NCI-H2171 (cell line): ENCODE measurements at regions not wholly inside any gene's neighbourhood (a gene's known extent, or its start where the extent isn't known, plus 50 kb on each side); places are given as distances from the start of the nearest gene placed in this dataset.
A peak's percentile ranks its signal among the peaks of the same experiment; 100 is the strongest.
"Not testable (repeated sequence)": the region's sequence is repeated elsewhere in the genome, so short reads cannot be mapped to it uniquely, and the experiment has no call there.

Experiments used
- DNase-seq: peaks from one replicate; lab custom pipeline; 2025; lab: John Stamatoyannopoulos, UW

DNA sequence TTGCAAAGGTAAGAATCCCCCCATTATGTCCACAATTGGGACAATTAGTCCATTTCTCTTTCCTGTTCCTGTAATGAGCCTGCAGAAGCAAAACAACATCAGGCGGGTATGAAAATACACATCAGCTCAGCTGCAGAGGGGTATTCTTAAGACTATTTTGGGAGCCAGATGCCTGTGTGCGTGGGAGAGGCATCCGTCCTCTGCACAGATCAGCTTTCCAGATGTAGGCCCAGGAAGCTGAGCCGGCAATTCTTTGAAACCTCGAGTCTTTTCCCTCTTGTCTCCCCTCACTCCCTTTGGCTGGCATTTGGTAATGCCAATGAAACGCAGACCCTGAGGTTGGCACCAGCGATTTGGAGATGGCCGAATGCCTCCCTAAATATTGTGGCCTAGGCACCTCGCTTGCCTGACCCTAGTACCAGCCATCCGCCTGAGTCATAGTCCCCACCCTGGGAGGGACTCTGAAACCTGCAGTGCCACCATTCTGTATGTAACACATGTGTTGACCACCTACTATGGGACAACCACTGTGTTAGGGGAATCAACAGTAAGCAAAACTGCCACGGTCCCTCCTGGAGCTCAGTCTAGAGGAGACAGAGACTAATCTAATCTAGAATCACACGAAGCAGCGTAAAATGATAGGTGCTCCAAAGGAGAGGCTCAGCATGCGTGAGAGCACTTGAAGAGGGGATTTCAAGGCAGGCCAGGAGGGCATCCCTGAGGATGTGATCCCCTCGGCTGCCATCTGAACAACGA lies 603.0 kb downstream of the MATN1 start:
- DNase-seq = no peak

DNA sequence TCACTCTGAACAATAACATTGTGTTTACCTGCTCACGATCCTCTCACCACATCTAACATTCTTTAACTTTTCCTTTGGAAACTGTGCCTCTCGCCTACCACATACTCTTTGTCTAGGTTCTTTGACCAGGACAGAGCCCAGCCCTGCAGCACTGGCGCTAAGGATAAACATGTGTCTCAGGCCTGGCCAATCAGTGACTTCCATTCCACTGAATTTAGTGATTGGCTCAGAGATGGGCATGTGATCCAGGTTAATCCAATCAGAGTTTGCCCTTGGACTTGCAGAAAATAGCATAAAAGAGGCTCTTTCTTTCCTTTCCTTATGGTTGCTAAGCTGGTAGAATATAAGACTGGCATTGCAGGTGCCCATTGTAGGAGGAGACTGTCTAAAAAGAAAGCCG lies 605.7 kb downstream of the MATN1 start:
- no peak for DNase-seq

DNA sequence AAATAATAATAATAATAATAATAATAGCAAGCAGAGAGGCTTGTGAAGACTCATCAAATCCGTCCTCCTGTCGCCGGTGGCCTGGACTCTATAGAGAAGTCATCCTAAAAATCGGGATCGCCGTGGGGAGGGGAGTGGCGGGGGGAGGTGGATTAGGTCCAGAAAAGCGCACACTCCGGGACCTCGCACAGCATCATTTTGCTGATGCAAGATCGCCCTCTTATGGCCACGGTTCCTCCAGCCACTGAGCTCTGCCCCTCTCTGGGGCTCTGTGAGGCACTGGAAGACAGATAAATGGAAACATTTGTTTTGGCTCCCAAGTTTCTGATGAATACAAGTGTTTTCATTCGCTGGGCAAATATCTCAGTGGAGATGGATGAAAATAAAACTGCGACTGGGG lies 612.0 kb downstream of the MATN1 start:
- DNase-seq = no peak

DNA sequence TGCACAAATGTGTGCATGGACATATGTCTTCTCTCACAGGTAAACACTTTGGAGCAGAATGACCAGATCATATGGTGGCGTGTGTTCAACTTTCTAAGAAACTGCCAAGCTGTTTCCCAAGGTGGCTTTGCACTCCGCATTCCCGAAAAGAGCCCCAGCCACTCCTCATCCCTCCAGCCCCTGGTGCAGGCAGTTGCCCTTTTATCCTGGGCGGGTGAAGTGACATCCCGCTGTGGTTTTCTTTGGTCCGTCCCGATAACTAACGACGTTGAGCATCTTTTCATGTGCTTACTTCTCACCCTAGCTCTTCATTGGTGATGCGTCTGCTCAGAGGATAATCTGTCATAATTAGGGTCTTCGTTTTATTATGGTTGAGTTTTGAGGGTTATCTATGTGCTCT lies 612.5 kb downstream of the MATN1 start:
- no peak for DNase-seq

DNA sequence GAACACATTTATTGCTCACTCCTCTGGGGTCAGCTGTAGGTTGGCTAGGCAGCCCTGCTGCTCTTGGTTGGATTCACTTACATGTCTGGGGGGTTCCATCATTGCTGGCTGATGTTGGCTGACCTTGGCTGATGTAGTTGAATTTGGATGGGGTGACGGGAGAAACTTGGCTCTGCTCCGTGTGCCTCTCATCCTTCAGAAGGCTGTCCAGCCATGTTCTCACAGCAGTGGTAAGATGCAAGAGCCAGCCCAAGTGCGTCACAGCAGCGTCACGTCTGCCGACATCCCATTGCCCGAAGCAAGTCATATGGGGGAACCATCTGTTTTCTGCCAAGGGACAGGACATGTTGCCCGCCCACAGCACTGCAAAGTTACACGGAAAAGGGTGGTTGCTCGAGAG lies 613.5 kb downstream of the MATN1 start:
- DNase-seq = no peak

DNA sequence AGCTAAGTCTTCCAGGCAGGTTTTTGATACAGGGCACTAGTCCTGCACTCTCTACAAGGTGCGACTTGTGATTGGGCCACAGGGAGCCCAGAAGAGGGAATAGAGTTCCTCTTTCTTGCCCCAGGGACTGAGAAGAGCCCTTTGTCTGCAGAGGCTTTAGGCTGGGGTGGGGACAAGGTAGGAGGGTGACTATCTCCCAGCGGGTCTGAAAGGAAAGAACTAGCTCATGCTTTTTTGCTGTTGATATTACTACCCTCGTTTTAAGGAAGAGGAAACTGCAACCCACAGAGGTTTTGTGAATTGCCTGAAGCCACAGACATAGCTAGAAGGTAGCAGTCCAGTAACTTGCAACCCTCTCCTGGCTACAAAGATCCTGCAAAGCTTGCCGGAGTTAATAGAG lies 615.2 kb downstream of the MATN1 start:
- no peak for DNase-seq

DNA sequence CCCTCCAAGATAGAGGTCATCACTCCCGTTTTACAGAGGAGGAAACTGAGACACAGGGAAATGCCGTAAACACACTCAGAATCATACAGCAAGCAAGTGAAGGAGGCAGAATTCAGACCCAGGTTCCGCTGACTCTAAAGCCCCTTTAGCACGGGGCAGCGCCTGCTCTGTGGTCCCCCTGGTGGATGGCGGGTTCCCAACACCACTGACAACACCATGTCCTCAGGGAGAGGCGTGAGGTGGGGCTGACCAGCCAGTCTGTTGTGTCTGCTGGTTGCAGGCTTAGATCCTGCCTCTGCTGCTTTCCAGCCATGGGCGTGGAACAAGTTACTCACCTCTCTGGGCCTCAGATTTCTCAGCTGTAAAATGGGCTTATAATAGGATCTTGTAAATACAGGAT lies 617.3 kb downstream of the MATN1 start:
- DNase-seq = no peak

DNA sequence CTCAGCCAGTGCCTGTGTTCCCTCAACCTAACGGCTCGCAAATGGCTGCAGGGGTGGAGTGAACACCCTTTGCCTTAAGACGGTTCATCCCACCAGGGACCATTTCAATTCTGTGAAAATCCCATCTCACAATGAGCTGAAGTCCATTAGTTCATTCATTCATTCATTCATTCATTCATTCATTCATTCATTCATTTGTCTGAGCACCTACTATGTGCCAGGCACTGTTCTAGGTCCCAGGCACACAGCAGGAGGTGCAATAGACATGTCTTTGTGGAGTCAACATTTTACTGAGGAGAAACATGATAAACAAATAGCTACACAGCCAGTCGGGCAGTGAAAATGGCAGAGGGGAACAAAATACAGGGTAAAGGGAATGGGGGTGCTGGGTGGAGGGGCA lies 618.8 kb downstream of the MATN1 start:
- no peak for DNase-seq

DNA sequence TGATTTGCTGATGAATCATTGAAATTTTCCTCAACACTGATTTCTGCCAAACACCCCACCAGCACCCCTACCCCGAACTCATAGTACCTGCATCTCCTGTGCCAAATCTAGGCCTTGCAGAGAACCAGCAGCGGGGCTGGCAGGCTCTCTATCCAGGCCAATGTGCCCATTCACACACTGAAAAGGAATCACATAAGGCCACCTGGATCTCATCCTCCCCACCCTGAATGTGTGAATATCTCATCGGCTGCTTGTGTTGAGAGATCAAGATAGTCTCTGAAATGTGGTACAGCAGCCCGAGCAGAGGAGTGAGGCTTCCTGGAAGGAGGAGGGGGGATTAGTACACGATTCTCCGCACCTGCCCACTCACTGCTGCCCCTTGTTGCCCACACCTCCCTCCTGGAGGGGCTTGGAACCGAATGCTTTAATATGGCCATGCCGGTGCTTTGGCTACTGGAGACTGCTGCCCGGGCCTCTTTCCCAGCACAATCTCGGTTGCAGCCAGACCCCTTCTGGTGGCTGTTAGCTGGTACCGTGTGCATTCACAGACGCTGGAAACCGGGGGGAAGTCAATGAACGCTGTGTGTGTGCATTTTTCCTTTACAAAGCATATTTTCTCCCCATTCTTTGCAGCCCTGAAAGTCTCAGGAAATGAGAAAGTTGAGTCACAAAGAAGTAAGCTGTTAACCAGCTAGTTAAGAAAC lies 619.5 kb downstream of the MATN1 start:
- no peak for DNase-seq

DNA sequence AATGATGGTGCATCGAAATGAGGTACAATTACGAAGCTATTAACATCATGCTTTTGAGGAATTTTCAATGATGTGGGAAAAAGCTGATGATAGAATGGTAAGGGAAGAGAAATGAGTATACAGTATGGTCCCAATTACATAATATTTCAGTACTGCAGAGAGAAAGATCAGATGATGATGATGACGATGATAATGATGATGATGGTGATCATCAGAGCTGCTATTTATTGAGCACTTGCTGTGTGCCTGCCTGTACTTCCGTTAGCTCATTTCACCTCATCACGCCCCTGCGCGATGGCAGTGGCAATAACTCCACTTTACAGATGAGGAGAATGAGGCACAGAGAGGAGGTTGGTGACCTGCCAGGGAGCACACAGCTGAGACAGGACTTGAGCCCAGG lies 620.8 kb downstream of the MATN1 start:
- DNase-seq = no peak

DNA sequence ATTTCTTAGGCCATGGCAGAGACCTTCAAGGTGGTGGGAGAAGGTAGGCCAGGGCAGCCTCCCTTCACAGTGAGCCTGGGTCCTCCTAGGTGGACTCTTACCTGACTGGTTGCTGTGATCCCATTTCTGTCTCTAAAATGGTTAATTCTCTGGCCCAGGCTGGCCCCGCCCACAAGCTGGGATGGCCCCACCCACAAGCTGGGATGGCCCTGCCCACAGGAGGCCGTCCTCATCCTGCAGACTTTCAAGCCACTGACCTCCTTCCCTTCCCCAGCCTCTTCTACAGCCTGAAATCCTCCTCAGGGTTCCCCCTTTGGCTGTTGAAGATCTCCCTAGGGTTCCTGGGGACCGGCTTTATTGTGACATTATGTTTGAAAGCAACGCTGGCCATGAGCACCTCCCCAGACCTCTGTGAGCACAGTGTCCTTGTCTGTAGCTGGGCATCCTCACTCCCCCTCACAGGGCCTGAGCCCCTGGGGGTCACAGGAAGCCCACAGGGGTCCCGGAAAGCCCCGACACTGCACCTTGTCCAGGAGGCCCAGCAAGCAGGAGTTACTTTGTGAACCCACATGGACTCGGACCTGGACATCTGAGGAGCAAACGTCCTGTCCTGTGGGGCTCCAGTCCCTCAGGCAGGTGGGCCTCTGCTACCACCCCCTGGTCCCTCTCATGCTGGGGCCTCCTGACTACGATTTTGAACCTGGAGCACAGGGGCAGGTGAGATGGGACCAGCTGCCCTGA lies 621.7 kb downstream of the MATN1 start:
- no peak for DNase-seq

DNA sequence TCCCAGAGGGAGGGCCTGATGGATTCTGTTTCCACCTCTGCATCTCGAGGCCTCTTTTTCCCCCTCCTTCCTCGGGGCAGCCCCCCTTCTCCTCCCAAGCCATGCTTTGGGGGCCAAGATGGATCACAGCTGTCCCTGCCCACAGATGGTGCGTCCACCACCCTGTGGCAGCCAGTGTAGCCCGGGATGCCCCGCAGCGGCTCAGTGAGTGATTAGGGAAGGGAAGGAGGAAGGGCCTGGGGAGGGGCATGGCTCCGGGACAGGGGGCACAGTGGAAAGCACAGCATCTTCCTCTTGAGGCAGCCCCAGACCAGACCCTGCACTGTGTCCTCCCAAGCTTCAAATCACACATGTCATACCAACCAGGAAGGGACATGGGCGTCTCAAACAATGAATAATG lies 622.4 kb downstream of the MATN1 start:
- DNase-seq = no peak

DNA sequence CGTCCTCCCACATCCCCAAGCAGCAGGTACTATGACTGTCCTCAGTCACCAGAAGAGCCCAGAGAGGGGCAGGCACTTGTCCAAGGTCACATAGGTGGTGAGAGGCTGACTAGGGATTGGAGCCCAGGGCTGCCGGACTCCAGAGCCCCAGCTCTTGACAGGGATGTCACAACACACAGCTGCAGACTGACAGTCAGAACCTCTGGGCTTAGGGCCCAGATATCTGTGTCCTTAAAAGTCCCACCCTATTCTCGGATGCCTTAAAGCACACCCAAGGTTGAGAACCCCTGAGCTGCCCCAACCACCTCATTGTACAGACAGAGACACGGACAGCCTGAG lies 622.9 kb downstream of the MATN1 start:
- no peak for DNase-seq

DNA sequence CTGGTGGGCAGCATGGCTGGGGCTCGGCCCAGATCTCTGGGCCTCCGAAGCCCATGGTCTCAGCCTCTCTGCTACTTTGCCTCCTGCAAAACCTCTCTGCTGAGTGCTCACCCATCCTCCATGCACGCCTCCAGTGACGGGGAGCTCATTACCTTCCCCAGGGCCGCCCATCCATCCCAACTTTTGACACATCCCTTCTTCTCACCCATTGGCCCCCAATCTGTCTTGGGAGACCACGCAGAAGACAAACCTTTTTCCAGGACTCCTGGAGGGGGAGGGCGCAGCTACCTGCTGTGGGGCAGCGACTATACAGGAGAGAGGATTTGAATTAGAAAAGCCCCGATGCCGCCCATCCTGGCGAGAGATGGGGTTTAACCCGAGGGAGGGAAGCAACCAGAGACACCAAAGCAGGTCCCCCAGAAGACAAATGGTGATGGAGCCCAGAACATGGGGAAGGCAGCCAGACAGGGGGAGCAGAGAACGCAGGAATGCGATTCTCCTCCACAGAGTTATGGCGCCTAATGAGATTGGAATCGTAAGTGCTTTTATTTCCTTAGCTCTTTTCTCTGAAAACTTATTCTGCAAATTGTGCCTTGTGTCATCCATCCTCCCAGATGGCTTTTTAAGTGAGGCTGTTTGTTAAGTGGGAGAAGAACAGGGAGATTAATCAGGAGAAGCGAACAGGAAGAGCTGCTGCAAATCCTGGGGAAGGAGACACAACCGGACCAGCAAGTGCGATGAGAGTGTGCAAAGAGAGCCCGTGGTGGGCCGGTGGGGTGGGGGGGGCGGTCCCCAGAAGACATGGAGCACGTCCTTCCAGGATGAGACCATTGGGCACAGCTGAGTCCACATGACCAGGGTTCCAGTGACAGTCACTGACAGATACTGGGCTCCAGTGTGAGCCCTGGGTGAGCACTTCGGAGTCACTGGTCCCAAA lies 623.5 kb downstream of the MATN1 start:
- no peak for DNase-seq

DNA sequence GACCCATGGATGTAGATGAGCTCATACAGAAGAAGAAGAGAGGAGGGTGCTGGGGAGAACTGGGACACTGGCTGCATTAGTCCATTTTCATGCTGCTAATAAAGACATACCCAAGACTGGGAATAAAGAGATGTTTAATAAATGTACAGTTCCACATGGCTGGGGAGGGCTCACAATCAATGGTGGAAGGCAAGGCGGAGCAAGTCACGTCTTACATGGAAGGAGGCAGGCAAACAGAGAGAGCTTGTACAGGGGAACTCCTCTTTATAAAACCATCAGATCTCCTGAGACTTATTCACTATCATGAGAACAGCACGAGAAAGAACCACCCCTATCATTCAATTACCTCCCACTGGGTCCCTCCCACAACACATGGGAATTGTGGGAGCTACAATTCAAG lies 625.5 kb downstream of the MATN1 start:
- DNase-seq = not testable (repeated sequence)

DNA sequence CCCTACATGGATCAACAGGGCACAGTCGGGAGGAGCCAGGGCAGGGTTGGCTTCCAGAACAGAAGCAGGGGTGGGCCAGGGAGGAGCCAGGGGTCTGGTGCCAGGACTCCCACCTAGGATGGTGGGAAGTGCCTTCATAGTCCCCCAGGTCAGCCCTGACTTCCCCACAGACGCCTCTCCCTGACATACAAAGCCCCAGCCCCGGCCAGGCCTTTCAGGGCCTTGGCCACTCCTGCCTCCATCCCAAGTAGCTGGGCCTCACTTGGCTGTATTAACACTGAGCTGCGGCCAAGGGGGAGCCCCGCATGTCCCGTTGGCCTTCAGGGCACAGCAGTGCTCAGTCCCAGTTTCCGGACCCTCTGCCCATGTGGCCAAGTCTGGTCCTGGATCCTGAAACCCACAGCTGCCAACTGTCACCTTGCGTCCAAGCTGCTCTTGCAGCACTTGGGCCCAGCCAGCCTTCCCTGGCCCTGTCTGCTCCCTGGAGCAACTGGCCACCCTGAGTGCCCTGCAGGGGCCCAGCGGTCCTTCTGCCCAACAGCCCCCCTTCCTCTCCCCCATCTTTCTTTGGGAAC lies 627.8 kb downstream of the MATN1 start:
- no peak for DNase-seq

DNA sequence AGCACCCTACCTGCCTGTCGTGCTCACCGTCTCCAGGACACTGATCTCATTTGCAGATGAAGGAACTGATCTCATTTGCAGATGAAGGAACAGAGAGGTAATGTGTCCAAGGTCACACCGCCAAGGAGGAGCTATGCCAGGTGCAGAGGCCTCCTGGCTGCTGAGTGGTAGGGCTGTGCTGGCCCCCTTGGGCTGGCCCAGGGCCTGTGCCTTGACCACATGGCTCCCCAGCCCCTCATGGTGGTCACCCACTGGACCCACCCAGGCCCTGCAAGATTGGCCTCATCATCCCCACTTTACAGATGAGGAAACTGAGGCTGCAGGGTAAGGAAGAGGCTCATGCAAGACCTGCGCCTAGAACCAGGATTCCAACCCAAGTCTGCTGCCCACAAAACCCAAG lies 628.3 kb downstream of the MATN1 start:
- no peak for DNase-seq

DNA sequence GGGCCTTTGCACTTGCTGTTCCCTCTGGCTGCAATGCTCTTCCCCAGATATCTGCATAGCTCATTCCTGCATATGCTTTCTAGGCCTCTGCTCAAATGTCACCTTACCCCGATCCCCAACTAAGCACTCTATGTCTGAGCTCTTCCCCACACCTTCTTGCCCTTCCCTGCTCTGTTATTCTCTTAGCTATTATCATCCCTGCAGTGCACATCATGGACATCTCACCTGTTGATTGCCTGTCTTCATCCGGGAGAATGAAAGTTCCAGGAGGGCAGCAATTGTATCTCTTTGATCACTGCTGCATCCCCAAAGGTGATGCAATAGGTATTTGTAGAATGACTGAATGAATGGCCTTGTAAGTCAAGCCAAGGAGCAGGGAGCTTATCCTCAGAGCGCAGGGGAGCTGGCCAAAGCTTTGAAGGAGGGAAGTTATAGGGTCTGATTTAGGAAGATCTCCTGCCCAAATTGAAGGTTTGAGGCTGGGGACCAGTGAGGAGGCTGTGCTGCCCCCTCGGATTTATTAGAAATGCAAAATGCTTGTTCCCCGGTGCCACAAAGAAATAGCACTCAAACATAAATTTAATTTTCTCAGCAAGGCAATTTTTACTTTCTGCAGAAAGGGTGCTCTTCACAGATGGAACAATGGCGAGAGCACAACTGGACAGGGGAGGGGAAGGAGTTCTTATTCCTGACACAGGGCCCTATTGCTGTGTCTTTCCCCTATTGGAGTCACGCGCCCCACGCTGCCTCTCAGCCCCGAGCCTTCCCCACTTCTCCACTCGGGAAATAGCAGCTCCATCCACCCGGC lies 631.1 kb downstream of the MATN1 start:
- DNase-seq = no peak

DNA sequence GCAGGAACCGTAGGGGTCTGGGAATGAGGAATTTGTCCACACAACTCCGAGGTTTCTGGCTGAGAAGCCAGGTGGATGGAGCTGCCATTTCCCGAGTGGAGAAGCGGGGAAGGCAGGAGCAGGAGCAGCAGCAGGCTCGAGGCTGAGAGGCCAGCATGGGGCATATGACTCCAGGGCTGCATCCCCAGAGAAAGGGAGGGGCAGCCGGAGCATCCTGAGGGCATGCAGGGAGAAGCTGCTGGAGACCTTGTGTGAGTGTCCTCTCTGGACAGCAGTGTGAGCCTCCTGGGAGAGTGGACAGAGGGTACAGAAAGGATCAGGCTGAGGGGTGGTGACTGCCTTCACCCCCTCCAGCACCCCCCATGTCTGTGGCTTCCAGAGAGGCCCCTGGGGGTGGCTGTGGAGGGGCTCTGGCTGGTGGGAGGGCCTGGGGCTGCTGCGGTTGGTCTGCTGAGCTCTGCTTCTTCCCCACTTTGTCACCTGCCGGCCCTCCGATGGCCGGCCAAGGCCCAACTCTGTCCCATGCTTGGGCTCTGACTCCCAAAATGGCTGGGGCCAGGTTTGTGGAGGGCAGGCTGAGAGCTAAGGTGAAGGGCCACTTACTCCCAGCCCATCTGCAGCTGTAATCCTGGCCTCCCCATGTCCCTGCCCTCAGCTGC lies 633.1 kb downstream of the MATN1 start:
- DNase-seq = no peak

DNA sequence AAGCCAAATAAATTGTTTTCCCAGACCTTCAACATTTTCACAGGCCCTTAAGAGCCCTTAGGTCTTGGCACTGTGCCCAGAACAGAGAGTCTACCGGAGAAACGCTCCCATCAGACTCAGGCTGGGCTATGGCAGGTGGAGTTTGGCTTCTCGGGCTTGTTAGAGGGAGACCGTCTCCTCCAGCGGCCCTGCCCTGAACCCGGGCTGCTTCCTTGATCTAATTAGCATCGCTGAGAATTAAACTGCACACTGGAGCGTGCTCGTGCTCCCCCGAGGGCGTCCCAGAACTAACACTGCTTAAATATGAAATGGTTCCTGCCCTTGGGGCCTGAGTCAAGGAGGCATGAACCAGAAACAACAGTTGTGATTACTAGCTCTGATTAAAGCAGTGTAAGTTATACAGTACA lies 634.4 kb downstream of the MATN1 start:
- peak; percentile 93 for DNase-seq
